Suppressor macrophage treated with lipopolysaccharide for 4 hours (primary cell): ENCODE measurements at regions not wholly inside any gene's neighbourhood (a gene's known extent, or its start where the extent isn't known, plus 50 kb on each side); places are given as distances from the start of the nearest gene placed in this dataset.

ENCODE experiments used
- DNase-seq: peaks from one replicate; pipeline ENCODE4 v3.0.0-alpha.2; 2020

DNA sequence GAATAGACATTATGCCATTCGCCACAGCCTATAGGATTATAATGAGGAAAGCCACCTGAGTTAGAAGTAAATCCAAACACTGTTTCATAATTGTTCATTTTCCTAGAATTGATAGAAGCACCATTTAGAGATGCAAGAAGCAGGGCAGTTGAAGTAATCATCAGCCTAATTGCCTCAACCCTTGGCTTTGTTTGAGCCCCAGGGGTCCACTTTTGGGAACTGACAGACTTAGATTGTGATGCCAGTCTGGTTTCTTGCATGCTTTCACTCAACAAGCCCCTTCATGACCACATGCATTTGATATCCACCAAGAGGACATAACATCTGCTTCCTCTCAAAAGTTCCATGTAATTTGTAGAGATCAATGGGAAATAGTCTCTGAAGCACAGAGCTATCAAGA is 97.2 kb upstream of the COL8A1 start:
- DNase-seq, result no peak

DNA sequence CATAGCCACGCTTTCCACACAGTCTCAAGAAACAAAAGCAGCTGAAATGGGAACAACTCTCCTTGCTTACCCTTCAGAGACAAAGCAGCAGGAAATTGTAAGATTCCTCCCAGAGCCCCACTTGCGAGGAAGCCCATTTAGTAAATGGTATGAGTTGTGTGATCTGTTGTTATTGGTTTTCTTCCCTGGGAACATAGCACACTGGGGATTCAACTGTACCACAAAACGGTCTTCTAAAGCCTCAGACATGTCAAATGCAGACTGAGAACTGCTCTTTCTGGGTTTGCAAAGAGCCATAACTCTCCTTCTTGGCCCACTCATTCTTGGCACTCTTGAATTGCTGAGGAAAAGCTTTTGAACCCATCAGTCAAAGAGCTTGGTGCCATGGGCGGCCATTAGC is 101.0 kb upstream of the COL8A1 start:
- no peak for DNase-seq

DNA sequence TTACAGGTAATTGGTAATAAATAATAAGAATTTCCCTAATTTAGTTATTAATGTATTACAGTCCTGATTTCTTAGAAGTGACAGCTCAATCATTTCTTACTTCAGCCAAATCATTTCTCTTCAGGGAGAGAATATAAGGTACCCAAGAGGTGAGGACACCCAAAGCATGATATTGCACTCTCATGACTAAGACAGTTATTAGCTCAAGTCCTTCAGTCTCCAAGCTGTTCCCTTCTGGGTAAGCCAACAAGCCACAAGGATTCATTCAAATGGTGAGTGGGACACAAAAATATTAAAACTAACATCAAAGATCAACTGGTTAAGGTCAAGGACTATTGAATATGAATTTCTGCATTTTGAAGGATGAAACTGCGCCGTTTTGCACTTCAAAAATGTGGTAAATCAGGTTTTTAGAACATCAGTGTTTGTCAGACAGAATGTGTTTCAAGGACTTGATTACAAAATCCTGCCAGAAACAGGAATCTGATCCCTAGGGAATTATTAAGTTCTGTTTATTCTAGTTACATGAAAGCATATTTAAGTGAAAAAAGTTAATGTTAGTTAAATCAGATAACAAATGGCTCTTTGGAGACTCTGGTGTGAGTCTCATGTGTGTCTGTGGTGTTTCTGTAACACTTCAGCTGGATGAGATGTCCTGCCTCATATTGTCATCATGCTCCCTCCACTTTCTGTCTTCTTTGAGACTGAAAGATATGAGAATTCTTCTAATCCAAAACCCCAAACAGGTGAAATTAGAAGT is 101.7 kb upstream of the COL8A1 start:
- no peak for DNase-seq

DNA sequence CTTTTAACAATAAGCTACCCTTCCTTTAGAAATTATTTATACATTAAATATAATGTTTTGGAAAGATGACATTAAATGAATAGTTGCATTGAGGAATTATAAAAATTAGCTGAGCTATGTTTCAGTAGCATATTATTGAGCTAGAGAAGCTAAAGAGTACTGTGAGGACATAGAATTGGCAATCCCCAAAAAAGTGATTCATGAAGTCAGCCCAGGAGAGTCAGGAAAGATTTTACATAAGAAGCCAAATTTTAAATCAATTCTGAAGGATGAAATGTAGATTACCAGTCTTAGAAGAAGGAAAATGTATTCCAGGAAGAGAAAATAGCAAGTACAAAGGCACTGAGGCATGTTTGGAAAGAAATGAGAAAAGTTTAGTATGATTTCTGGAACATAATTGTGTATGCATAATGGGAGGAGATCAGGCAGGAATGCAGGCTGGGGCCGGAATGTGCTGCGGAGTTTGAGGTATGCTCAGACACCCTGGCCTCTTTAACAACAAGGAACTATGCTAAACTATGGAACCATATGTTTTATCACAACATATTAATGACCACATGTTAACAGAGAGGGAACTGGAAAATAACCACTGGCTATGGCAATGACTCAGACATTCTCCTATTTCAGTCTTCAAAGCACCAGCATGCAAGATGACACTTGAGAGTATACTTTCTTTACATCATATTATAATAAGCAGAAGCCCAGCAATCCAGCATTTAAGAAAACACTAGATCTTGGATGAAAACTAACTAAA is 103.3 kb upstream of the COL8A1 start:
- no peak for DNase-seq

DNA sequence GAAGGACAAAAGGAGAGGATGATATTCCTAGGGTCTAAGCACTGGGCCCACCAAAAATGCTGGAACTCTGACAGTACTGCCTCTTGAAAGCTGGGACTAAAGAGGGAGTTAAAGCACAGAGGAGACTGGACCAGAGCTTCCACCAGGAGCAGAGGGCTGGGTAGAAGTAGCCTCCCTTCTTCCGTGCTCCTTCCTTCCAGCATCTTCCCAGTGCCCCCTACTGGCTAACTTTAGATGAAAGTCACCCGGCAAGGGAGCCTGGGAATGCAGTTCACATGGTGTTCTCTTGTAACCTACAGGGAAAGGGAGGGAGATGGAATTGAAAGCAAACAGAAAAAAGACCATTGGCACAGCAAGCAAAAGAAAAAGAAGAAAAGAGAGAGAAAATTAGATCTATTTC is 106.1 kb upstream of the COL8A1 start:
- peak; percentile 78 for DNase-seq

DNA sequence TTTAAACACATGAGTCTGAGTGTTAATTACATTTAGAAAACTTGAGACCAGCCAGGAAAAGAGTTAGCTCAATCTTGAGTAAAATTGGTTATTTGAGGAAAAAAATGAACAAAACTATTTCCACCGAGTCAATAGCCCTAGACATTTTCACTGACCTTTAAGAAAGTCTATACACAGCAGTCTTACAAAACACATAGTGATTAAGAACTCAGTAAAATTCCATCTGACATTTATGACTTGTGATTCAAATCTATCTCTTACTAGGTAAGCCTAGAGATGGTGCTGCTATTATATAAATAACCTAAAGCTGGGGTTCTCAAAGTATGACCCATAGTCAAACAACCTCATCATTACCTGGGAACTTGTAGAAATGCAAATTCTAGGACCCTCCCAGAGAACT is 109.1 kb upstream of the COL8A1 start:
- no peak for DNase-seq

DNA sequence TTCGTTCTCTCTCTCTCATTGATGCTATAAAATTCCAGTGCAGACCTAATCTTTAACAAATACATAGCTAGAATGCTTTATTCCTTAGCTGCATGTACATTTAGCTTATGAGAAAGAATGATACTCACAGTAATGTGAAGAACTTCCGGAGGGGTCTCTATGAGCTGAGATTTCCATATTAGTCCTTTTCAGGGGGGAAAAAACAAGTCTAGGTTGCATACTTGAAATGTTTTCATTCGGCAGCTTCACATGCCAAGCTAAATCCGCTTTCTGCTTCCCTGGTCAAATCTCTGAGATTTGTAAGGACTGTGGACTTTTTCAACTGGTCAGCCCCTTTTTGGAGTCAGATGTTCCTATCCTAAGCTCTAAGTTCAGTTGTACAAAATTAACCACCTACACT is 111.5 kb upstream of the COL8A1 start:
- DNase-seq, result no peak

DNA sequence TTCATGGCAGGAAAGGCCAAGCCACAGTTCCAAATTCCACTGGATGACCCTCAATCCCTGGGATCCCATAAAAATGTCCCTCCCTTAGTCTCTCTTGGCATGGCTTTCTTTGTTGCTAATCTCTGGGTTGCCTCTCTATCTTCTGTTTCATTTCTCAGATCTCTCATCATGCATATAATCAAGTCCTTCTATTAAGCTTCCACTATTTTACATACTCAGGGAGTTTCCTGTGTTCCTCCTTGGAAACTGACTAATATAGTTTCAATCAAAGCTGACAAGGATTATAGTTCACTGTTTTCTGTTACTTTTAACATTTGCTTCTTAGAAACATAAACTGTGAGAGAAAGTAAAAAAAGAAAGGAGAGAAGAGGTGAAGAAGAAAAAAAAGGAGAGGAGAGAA is 113.8 kb upstream of the COL8A1 start:
- peak; percentile 29 for DNase-seq

DNA sequence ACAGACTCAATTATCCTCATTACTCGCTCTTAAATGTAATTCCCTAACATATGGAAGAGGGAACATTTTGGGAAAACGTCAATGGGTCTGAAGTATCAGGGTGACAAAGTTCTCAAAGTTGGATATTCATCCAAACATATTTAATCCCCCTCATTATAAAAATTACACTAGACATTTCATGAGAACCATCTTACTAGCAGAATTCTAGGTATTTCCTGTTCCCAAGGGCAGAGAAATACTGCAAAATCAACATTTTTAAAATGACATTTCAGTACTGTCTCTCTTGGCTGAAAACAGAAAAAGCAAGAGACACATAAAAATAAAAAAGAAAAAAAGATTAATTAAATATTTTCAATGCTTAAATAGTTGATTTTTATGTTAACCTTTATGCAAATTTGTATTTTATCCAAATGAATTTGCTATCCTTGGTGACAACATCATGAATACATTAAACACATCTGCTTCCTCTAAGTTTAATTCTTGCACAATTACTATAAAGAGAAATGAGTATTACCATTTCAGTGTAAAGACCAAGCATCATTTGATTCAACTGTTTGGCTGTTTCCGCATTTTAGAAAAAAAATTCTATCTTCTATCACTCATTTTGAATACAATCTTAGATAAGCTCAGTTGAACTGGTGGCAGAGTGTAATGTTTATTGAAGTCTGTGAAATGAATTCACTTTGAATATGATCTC is 114.8 kb upstream of the COL8A1 start:
- DNase-seq, result peak; percentile 25

DNA sequence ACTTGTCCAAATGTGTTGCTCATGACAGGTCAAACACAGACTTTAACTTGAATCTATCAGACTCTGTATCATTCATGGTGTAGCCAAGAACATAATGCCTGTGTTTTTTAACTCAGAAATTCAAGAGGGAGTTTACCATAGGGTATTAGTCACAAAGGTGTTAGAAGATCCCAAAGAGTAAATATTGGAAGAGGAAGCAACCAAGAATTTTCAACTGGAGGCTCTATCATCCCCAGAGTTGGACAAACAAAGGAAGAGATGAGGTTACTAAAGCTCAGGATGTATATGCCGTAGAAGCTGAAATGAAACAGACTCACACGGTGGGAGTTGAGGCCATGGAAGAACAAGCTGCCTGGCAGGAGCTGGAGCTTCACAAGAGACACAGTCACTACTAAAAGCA is 116.2 kb upstream of the COL8A1 start:
- no peak for DNase-seq

DNA sequence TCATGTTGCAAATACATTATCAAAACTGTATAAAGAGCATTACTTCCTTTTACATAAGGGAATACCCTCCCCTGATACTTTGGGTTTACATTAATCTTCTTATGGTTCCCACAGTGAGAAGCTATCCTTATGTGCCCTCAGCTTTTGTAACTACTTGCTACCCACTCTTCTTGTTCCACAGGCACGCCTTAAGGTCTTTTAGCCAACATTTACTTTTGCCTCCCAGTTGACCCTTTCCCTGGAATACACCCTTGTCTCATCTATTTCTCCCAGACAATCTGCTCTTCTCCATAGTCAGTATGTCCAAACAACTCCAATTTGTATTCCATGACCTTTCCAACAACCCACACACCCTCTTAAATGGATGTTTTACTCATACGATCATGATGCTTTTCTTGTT is 116.8 kb upstream of the COL8A1 start:
- peak; percentile 33 for DNase-seq

DNA sequence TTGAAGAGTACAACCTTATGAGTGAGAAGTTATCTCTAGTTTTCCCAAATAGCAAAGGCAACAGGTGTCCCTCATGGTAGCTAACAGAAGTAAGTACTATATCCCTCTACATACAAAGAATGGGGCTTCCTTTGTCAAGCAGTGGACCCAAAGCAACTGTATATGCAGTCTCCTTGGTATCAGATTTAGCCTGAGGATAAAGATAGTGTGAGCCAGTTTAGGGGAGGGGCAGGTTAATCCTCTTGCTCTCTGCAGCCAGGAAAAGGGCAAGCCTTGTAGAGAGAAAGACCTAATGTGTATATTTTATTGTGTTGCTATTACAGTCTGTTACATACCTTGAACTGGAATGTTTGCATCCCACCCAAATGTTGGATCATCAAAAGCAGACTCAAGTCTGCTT is 117.9 kb upstream of the COL8A1 start:
- no peak for DNase-seq

DNA sequence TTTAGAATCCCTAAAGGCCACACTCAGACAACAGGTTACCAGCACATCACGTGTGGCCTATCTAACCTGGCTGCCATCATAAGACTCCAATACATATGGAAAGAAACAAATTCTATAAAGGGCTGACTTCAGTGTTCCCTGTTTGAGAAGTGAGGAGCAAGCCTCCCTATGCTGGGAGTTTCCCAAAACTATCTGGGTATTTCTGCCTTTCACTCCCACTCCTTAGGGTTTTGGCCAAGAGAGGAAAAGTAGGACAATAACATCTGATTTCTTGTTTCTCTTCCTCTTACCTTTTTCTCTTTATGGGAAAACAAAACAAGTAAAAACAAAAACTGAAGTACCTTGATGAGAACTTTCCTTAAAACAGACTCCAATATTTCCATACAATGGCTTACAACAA is 121.5 kb upstream of the COL8A1 start:
- DNase-seq, result no peak

DNA sequence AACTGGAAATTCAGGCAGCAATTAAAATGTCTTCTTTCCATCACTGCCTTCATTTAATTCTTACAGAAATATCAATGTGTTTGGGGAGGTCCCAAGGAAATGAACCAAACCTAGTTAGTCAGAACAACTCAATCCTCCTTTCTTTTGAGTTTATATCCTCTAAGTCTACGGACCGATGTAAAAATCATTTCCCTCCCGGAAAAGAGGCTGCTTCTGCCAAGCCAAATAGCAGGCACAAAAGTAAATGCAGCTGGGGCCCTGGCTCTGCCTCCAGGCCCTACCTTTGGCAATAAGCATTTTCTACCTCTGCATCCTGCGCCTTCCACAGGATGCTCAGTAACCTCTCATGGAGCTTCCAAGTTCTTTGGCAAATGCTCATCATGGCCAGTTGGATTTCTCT is 122.5 kb upstream of the COL8A1 start:
- DNase-seq, result no peak

DNA sequence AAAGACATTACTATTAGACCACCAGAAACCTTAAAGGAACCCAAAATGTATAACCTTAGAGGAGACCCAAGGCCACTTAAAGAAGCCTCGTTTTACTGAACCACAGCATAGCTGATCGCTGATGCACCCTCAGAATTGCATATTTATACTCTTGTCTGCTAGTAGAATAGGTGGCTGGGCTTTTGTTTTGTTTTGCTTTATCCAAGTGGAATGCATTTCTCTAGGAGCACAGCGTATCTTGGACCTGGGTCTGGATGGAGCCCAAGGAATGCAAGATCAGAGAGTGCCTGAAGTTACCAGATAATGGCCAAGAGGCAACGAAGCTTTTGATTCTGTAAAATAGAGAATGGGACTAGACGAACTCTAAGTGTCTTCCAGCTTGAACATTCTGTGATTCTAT is 129.2 kb upstream of the COL8A1 start:
- no peak for DNase-seq

DNA sequence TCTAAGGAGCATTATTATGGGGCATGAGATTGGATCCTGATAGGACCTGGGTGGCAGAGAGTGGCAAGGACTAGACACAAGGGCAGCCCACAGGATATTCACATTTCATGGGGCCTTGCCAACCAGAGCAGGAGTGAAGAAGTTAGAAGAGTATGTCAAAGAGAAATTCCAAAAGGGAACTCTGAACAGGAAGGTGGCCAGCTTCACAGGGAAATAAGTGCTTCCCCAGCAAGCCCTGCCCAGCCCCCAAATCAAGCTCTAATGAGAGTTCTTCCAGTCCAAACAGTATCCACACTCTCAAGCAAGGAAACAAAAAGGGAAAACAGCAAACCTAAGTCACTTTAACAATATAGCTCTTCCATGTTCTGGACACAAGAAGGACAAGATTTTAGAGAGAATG is 130.2 kb upstream of the COL8A1 start:
- peak; percentile 40 for DNase-seq

DNA sequence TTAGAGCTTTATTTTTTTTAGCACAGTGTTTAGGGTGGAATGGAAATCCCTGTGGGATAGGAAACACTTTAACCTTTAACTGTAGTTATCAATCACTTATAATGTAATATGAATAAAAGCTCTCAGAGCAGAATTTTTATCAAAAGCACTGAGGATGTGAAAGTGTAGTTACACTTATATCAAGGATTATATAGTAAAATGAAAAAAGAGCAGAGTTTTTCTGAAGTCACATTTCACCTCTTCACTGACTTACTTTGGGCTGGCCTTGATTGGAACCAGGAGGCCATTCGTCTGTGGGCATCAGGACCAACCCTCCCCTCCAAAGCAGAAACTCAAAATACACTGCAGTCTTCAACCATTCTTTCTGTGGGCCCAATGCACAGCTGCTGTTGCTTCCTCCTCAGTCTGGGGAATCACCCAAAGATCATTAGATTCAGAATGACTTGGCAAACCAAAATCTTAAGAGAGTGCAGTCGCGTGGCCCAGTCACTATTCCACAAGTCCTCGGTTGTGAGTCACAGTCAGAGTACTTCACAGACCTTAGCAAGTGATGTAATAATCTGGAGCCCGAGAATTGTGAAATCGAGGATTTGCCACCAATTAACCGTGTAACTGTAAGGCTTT is 132.6 kb upstream of the COL8A1 start:
- peak; percentile 98 for DNase-seq

DNA sequence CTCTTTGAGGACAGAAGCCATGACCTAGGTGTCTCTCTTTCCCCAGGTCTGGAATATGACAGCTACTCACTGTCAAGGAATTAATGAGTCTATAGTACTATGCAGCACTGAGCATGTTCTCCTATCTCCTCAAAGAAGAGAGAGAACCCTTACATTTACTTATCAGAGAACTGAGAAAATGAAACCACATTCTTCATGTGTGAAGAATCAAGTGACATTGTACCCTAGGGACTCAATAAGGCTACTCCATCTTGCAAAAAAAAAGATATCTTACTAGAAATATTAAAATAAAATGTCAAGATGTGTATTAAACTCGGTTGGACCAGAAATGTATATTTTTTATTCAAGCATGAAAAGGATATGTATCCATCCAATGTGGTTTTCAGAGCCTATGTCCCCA is 133.2 kb upstream of the COL8A1 start:
- DNase-seq, result no peak

DNA sequence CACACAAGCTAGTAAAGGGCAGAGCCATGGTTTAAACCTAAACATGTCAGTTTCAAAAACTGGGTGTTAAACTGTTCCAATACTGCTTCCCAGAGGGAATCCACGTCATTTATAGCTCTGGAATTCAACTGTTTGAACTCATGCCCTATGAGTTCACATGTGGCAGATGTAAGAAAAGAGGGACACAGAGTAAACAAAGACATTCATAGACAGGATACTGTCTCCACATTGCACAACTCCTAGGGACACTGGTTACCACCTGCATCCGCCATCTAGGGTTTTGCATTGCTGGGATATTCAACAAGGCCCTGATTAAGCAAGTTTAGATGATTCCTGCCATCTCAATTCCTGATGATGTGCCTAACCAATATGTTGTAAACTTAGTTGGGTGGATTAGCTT is 134.1 kb upstream of the COL8A1 start:
- DNase-seq, result no peak

DNA sequence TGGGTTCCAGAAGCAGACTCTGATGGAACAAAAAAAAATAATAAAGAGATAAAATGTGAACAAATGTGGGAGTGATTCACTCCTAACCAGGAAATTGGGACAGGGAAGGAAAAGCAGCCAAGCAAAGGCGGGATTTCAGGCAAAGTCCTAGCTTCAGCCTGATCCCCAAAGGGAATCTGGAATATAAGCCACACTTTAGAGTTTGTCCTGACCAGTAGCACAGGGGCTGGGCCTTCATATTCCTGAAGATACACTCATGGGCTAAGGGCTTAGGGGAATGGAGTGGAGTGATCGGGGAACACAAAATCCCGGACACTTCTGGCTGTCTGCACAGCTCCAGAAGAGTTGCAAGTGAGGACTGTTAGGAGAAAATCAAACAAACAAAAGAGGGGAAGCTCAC is 135.0 kb upstream of the COL8A1 start:
- no peak for DNase-seq

DNA sequence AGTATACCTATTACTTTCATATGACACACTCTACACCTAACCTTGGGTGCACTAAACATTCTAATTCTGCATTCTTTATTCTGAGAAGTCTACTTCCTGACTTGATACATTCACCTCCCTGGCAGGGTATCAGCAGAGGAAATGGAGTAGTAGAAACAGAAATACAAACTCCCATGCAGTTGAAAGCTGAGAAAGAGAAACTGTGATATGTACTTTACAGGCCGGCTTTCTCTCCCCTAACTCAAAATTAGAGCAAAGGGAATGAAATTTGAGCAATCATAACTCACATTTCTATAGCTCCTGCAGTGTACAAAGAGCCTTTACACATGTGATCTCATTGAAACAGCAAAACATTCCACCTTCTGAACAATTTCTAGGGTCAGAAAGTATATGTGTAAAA is 135.5 kb upstream of the COL8A1 start:
- no peak for DNase-seq

DNA sequence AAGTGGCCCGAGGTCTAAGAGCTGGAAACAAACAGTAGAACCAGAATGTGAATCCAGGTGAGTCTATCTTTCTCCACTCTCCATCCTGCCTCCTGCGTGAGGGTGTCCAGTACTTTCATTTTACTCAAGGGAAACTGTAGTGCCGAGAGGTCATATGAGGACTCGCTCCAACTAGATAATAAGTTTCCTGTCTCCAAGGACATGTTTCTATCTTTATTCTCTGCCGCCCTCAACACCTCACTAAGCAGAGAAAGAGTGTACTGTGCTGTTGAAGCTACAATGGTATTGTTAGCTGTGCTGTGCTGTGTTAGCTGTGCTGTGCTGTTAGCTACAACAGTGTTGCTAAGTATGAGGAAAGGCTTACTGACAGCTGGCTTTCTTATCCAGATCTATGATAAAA is 137.9 kb upstream of the COL8A1 start:
- no peak for DNase-seq
